ENCODE measurements at regions not wholly inside any gene's neighbourhood (a gene's known extent, or its start where the extent isn't known, plus 50 kb on each side); places are given as distances from the start of the nearest gene placed in this dataset.

DNA sequence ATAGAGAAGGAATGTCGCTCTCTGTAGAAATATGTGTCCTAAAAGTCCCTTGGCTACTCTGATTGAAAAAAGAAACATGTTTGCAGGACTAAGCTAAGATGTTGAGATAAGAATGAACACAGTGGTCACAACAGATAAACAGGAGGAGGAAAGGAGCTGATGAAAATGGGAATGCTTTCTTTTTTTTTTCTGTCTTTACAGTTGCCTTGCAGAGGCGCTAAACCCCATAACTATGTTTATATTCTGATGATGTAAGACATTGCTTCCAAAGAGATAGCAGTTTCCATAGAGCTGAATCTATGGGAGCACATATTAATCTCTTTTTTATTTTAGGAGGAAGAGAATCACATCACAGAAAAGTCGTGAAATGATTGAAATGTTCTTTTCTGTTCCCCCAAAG is 153.5 kb upstream of the LYZL1 start:
- ATAC-seq (no peak), DNase-seq (ENCODE audit: low spot score) (no peak)
- no peaks in the 10 kb centered on the region for H3F3A ChIP-seq (replicated peaks; ENCODE audit: low read depth)
- Mint-ChIP-seq H3K9me3 (no peaks in the 10 kb centered on the region), H3K36me3 (ENCODE audit: low read depth) (no peaks in the 10 kb centered on the region), H3K27ac (no peak overlapping the region), H3K4me3 (no peak overlapping the region), H3K27me3 (ENCODE audit: insufficient read depth, low read depth, poor library complexity) (peaks cover 2% of the 10 kb centered on the region), H3K4me1 (peaks cover 4% of the 10 kb centered on the region)
- TF ChIP-seq POLR2AphosphoS5 (IDR thresholded peaks at IDR 0.05; ENCODE audit: low read depth) (no peak), JUNB (IDR thresholded peaks at IDR 0.05; ENCODE audit: unreplicated experiment) (no peak), EZH2 (IDR thresholded peaks at IDR 0.05; ENCODE audit: low read depth, unreplicated experiment) (no peak), EZH2phosphoT487 (IDR thresholded peaks at IDR 0.05; ENCODE audit: unreplicated experiment) (no peak), ZNF114 (CRISPR knock-in tag; IDR thresholded peaks at IDR 0.05) (no peak), ZNF331 (CRISPR knock-in tag; IDR thresholded peaks at IDR 0.05; ENCODE audit: low read depth) (no peak), CTCF (conservative IDR thresholded peaks at IDR 0.05; ENCODE audit: low read depth in 2 of 2) (no peak), CREB1 (CRISPR knock-in tag; IDR thresholded peaks at IDR 0.05; ENCODE audit: low read depth) (no peak), STAT1 (IDR thresholded peaks at IDR 0.05; ENCODE audit: unreplicated experiment) (no peak), ZNF462 (CRISPR knock-in tag; IDR thresholded peaks at IDR 0.05) (no peak), NANOG (IDR thresholded peaks at IDR 0.05; ENCODE audit: borderline replicate concordance) (no peak), REST (IDR thresholded peaks at IDR 0.05; ENCODE audit: unreplicated experiment) (no peak)
- TF ChIP-seq, protein P1, sequence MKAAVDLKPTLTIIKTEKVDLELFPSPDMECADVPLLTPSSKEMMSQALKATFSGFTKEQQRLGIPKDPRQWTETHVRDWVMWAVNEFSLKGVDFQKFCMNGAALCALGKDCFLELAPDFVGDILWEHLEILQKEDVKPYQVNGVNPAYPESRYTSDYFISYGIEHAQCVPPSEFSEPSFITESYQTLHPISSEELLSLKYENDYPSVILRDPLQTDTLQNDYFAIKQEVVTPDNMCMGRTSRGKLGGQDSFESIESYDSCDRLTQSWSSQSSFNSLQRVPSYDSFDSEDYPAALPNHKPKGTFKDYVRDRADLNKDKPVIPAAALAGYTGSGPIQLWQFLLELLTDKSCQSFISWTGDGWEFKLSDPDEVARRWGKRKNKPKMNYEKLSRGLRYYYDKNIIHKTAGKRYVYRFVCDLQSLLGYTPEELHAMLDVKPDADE (IDR thresholded peaks at IDR 0.05), result no peak
- H3K4me1 ChIP-seq (ENCODE audit: insufficient read depth), result peaks cover 7% of the 10 kb centered on the region; the same call in 1 of the 2 replicates
- no peaks in the 10 kb centered on the region for H3K79me2 ChIP-seq (replicated peaks; ENCODE audit: insufficient read depth)
- H3K4me3 ChIP-seq, result no peak overlapping the region
- no peaks in the 10 kb centered on the region for H3K9me2 ChIP-seq (ENCODE audit: insufficient read depth)
- no peak overlapping the region; the same call in 1 of the 2 replicates for H2AFZ ChIP-seq
- no peaks in the 10 kb centered on the region for H4K20me1 ChIP-seq (replicated peaks; ENCODE audit: insufficient read depth)
- H3K27me3 ChIP-seq (ENCODE audit: insufficient read depth), result no peaks in the 10 kb centered on the region
- no peak overlapping the region for H3K4me2 ChIP-seq
- no peak overlapping the region for H3K27ac ChIP-seq (ENCODE audit: low read depth)
- H3K36me3 ChIP-seq (ENCODE audit: insufficient read depth), result no peaks in the 10 kb centered on the region

Data from GM23338 (cell line).